ENCODE measurements at regions not wholly inside any gene's neighbourhood (a gene's known extent, or its start where the extent isn't known, plus 50 kb on each side); places are given as distances from the start of the nearest gene placed in this dataset.
"Not testable (repeated sequence)": the region's sequence is repeated elsewhere in the genome, so short reads cannot be mapped to it uniquely, and the experiment has no call there.

DNA sequence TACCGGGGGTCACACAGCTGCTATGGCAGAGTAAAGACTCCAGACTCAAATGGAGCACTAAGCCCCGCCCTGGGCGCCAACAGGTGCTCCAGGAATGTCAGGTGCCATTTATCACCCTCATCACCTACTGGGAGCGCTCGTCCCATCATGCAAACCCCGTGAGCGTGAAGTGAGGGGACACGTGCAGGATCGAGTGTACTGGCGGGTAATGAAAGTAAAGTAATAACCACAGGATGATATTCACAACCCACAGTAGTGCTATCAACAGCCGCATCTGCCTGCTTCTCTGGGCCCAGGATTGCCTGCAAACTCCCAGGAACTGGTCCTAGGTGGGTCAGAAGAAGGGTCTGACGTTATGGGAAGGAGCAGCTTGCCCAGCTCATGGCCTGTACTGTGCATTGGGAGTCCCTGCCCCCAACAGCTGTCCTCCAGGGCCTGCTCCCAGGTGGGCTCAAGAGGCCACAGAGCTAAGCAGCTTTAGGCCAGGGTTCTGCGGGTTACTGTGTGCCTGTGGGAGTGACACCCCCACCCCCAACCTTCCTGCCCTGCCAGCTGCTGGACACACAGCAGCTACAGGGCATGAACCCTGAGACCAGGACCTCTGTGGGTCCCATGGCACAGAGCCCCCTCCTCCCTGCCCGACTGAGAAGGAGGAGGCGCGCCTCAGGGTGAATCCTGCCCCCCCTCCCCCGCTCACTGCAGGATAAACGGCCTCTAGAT is 120.5 kb upstream of the SULF2 start:
- DNase-seq, result no peak

GRCh38 chr20:47903009-47903408 is 117.7 kb upstream of the SULF2 start:
- DNase-seq, result not testable (repeated sequence)

DNA sequence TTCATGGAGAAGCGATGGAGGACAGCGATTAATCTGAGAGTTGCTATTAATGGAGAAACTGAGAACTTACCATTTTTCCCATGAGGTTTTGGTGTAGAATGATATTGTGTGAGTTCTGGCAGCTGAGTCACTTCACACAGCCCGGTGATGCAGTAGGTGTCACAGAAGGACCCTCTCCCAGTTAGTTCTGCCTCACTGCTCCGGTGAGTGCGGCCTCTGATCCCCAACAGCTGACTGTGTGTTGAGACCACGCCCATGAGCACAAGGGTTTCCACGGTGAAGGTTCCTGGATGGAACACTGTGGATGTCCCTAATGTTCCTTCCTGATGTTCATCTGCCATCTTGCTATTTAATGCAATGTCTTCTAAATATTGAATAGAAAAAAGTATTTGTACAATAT is 114.0 kb upstream of the SULF2 start:
- not testable (repeated sequence) for DNase-seq

DNA sequence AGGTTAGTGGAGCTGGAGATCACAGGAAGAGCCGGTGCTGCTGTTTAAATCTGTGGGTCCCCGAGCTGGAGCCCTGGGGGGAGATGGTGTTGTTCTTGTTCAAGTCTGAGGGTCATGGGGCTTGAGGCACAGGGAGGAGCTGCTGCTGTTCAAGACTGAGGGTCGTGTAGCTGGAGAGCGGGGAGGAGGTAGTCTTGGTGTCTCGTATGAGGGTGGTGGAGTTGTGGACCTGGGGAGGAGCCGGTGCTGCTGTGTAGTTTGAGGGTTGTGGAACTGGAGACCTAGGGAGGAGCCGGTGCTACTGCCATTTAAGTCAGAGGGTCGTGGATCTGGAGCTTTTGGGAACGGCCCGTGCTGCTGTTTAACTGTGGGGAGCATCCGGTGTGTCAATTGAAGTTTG is 112.2 kb upstream of the SULF2 start:
- DNase-seq, result no peak

DNA sequence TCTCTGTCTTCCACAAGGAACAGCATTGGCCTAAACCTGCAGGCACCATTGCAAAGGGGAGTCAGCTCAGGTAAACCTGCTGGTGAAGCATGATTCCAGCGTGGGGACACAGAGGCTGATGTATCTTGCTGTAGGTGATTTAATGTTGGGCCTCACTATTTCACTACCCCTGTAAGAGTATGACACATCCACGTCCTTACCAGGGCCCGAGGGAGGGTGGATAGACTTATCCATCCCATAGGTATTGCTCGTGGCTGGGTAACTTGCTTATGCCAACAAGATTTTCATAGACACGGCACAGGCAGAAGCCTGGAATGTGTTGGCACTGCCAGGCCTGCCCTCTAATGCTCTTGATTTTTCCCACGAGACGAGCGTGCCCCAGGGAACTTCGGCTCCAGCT is 107.4 kb upstream of the SULF2 start:
- DNase-seq, result not testable (repeated sequence)

GRCh38 chr20:47890708-47891107 is 105.4 kb upstream of the SULF2 start:
- DNase-seq, result not testable (repeated sequence)

DNA sequence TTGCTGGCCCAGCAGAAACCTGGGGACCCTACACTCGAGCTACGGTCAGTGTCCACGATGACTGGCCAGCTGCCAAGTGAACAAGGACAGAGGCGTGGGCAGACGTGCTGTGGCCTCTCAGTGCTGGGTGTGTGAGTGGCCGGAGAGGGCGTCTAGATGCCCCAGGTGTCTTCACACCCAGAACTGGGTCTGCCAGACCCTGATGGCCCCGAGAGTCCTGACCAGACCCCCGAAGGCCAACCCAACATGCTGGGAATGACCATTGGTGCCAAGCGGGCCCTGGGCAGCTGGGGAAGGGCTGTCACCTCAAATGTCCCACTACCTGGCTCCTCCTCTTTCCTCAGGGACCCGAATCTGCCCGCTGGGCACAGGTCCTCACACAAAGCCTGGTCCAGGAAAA is 104.5 kb upstream of the SULF2 start:
- not testable (repeated sequence) for DNase-seq

DNA sequence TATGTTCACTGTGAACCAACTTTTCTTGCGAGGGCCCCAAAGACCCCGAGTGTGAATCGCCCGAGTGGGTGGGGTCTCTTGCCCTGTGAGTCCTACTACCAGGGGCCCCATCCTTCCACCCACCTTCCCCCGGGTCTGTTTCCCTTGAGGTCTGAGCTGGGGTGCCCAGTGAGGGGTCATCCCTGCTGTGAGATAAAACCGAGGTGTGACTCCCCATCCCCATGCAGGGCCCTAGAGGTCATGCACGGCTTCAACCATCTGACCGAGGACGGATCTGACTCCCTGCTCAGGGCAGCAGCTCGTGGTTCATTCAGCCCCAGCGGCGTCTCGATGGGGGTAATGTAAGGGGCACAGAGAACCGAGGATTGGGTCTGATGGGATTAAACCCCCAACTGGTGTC is 103.1 kb upstream of the SULF2 start:
- DNase-seq, result no peak

DNA sequence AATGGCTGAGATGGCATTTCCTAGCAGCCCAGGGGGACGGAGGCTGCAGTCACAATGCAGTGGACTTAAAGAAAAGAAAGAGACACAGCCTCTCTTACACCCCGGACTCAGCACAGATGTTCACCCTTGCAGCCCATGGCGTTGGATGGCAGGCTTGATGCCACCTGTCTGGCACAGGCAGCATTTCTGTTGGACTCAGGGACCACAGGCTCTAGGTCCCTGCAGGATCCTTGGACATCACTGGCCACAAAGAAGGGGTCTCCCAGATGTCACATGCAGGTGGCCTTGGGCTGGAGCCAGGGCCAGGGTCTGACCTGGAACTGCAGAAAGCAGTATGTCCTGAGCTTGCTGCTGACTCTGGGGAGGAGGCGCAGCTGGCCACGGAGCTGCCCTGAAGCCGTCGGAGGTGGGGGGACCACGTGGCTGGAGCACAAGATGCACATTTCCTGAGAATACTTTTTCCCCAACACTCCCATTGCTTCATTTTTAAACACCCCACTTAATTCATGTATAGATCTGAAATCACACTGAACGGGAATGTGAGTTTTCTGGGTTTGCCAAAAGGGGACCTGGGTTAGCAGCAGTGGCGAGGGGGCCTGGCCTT is 102.3 kb upstream of the SULF2 start:
- no peak for DNase-seq

GRCh38 chr20:47887064-47887463 is 101.8 kb upstream of the SULF2 start:
- DNase-seq, result no peak

DNA sequence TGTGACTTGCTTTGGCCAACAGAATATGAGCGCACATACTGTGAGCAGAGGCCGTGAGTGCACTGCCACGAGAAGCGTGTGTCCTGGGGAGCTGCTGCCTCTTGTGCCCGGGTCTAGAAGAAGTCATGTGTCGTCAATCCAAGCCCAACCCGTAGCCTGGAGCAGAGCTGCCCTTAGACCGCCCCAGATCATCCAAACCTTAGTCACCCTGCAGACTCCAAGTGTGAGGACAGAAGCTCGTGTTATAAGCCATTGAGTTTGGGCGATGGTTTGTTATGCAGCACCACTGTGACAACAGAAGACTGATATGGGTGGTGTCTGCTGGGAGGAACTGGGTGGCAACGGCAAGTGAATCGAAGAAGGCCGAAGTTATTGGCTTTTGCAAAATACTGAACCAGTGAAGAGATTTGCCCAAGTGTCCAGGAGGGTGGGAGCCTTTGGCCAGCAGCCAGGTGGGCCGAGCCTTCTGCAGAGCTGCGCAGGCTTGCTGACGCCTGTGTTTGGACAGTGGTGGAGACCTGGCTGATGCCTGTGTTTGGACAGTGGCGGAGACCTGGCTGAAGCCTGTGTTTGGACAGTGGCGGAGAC is 101.3 kb upstream of the SULF2 start:
- DNase-seq, result no peak

GRCh38 chr20:47885909-47886453 is 100.7 kb upstream of the SULF2 start:
- DNase-seq, result no peak

GRCh38 chr20:47883940-47884339 is 98.7 kb upstream of the SULF2 start:
- not testable (repeated sequence) for DNase-seq

GRCh38 chr20:47883186-47883585 is 97.9 kb upstream of the SULF2 start:
- no peak for DNase-seq

- no peak for DNase-seq
Observed at GRCh38 chr20:47879771-47880170, 94.5 kb upstream of the SULF2 start.

- DNase-seq, result no peak
Observed at GRCh38 chr20:47878601-47879027, 93.3 kb upstream of the SULF2 start.

GRCh38 chr20:47876311-47877088 is 91.2 kb upstream of the SULF2 start:
- DNase-seq, result no peak

- DNase-seq, result no peak
Observed at GRCh38 chr20:47875297-47876025, 90.2 kb upstream of the SULF2 start.

- no peak for DNase-seq
Observed at GRCh38 chr20:47872341-47872740, 87.1 kb upstream of the SULF2 start.

- no peak for DNase-seq
Observed at GRCh38 chr20:47870475-47870874, 85.2 kb upstream of the SULF2 start.

DNA sequence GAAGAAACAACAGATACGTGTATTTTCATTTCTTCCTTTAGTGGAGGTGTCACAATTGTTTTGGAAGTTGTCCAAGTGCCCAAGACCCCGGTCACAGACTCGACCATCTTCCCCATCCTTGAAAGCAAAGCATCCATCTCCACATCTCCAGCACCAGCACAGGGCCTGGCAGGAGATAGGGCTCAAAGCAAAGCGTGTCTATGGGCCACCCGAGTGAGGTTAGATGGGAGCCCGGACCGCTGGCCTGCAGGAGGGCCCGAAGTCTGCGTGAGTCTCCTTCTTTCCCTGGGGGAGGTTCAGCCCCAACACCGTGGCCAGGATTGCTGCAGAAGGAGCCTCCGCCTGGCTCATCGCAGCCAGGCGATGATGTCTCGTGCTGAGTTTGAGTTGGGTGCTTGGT is 83.5 kb upstream of the SULF2 start:
- no peak for DNase-seq

- DNase-seq, result no peak
Observed at GRCh38 chr20:47868236-47868635, 83.0 kb upstream of the SULF2 start.

DNA sequence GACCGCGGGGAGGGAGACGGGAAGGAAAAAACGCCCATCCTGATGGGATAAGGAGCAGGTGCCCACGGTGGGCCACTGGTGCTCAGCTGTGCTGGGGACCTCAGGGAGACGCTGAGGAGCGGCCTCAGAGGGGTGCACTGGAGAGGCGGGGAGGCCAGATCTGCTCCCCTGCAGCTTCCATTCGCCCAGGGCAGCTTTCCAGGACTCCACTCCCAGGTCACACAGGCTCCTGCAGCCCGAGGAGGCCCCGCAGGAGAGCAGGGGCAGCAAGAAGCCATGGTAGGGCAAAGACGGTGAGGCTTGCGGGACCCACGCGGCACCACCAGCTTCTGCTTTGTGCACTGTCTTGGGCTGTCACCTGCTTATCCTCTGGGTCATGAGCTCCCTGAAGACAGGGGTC is 82.5 kb upstream of the SULF2 start:
- no peak for DNase-seq
